Neural cell (in vitro differentiated cells): ENCODE measurements at regions not wholly inside any gene's neighbourhood (a gene's known extent, or its start where the extent isn't known, plus 50 kb on each side); places are given as distances from the start of the nearest gene placed in this dataset.

ENCODE experiments used
- CTCF ChIP-seq: fragments of 450-650 bp; IDR thresholded peaks from 2 replicates; pipeline ENCODE4 v1.5.1; 2014; ENCODE audit warnings: antibody characterized with exemption, mild to moderate bottlenecking, moderate library complexity; ENCODE audit not compliant: poor library complexity, severe bottlenecking
- EP300 ChIP-seq: fragments of 450-650 bp; conservative IDR thresholded peaks from 2 replicates; pipeline ENCODE4 v1.6.1; 2014; ENCODE audit warnings: antibody characterized with exemption, mild to moderate bottlenecking, moderate library complexity; ENCODE audit not compliant: poor library complexity, severe bottlenecking
- TAF1 ChIP-seq: IDR thresholded peaks from 2 replicates; pipeline ENCODE4 v1.6.1; 2012; ENCODE audit warnings: low read depth

GRCh38 chr5:173786286-173787187 is 101.6 kb upstream of the CPEB4 start:
- TF ChIP-seq CTCF (no peak), TAF1 (no peak), EP300 (no peak)
